ENCODE measurements at regions not wholly inside any gene's neighbourhood (a gene's known extent, or its start where the extent isn't known, plus 50 kb on each side); places are given as distances from the start of the nearest gene placed in this dataset.

- DNase-seq (ENCODE audit: low read depth, low spot score): no peak
- Histone ChIP-seq H3K9ac (replicated peaks; ENCODE audit: extremely low read depth, insufficient read depth, low read length) (no peak overlapping the region), H3K79me2 (ENCODE audit: control insufficient read depth, insufficient read depth, low read length) (no peaks in the 10 kb centered on the region), H3K9me3 (replicated peaks; ENCODE audit: control insufficient read depth, insufficient read depth, low read length) (peaks cover 8% of the 10 kb centered on the region), H3K4me1 (ENCODE audit: control insufficient read depth, extremely low read depth, insufficient read depth, low read length) (no peaks in the 10 kb centered on the region), H3K27me3 (ENCODE audit: control insufficient read depth in 2 of 2, insufficient read depth in 2 of 2, low read length in 2 of 2) (no peaks in the 10 kb centered on the region), H4K20me1 (replicated peaks; ENCODE audit: control insufficient read depth, extremely low read depth, insufficient read depth, low read length) (no peaks in the 10 kb centered on the region), H3K36me3 (ENCODE audit: control insufficient read depth in 2 of 2, extremely low read depth in 1 of 2, insufficient read depth in 2 of 2, low read length in 2 of 2) (no peaks in the 10 kb centered on the region), H3K4me2 (ENCODE audit: insufficient read depth, low read length) (no peak overlapping the region), H3K27ac (ENCODE audit: insufficient read depth, low read depth, low read length) (no peak overlapping the region), H2AFZ (ENCODE audit: low read depth, low read length) (no peak overlapping the region), H3K4me3 (replicated peaks in 1 of 3; ENCODE audit: insufficient read depth in 1 of 3, low read depth in 1 of 3, low read length in 3 of 3) (no peak overlapping the region), H3K9me1 (replicated peaks; ENCODE audit: control insufficient read depth, extremely low read depth, insufficient read depth, low read length) (no peaks in the 10 kb centered on the region)
- no peak for TF ChIP-seq MYC (IDR thresholded peaks at IDR 0.05; ENCODE audit: low read depth, low read length)
- no peak for TF ChIP-seq FOS (IDR thresholded peaks at IDR 0.05; ENCODE audit: borderline replicate concordance, insufficient read depth, low read length)
- TF ChIP-seq EZH2 (IDR thresholded peaks at IDR 0.05; ENCODE audit: borderline replicate concordance, low read depth, low read length, severe bottlenecking): no peak
- no peak for TF ChIP-seq GATA2 (IDR thresholded peaks at IDR 0.05; ENCODE audit: insufficient read depth, insufficient read length, low read depth, low read length)
- no peak for TF ChIP-seq POLR2A (IDR thresholded peaks at IDR 0.05; ENCODE audit: low read depth, low read length)
- no peak for TF ChIP-seq POLR2AphosphoS5 (IDR thresholded peaks at IDR 0.05; ENCODE audit: insufficient read depth, low read depth, low read length)
- TF ChIP-seq, protein P1, sequence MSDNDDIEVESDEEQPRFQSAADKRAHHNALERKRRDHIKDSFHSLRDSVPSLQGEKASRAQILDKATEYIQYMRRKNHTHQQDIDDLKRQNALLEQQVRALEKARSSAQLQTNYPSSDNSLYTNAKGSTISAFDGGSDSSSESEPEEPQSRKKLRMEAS (IDR thresholded peaks at IDR 0.05; ENCODE audit: insufficient read depth, insufficient read length): no peak
- no peak for TF ChIP-seq CTCF (IDR thresholded peaks at IDR 0.05; ENCODE audit: extremely low read depth in 1 of 2, insufficient read depth in 1 of 2, low read depth in 1 of 2, low read length in 2 of 2)
- no peak for TF ChIP-seq JUN (IDR thresholded peaks at IDR 0.05; ENCODE audit: borderline replicate concordance, insufficient read depth, insufficient read length, low read depth)
- ChIA-PET CTCF (no interaction called here), POLR2A (no interaction called here)
- intact Hi-C loops (cut with micrococcal nuclease) (no loop called here), dilution Hi-C loops (cut with MboI; ENCODE audit: extremely low pct_ligation_motif_present, low sequenced_read_pairs) (no loop called here)
- no peak for FAIRE-seq
- no TSS peak for BruUV-seq (replicated peaks)
Measured at GRCh38 chr5:4065472-4066320, 470.1 kb downstream of the IRX1 start.
